GM19395 (cell line): ENCODE measurements at regions not wholly inside any gene's neighbourhood (a gene's known extent, or its start where the extent isn't known, plus 50 kb on each side); places are given as distances from the start of the nearest gene placed in this dataset.

Source experiments
- ATAC-seq: cut with Tn5 transposase; IDR thresholded peaks from one replicate; pipeline ENCODE4 v1.9.1; 2021; ENCODE audit warnings: mild to moderate bottlenecking, moderate library complexity; ENCODE audit not compliant: unreplicated experiment

DNA sequence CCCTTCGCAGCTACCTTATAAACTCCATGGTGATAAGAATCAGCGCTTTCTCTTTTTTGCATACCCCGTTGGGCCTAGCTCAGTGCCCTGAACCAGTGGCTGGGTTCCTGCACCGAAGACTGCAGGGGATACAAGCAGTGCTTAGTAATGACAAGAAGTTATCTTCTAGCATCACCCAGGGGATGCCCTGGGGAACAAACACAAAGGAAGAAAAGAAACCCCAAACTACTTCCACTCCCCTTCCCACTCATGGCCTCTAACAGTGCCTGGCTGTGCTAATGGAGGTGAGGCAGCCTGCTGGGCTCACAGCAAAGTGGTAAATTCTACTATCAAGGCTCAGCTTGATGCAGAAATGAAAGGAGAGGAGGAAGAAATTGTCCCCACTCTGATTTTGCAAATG is 314.7 kb downstream of the TXNL1 start:
- ATAC-seq = no peak

GRCh38 chr18:56322406-56322805 is 316.0 kb downstream of the TXNL1 start:
- no peak for ATAC-seq

- peak; percentile 45 for ATAC-seq
These were observed 316.9 kb downstream of the TXNL1 start for GRCh38 chr18:56321470-56321869.

GRCh38 chr18:56319953-56320352 is 318.4 kb downstream of the TXNL1 start:
- no peak for ATAC-seq

DNA sequence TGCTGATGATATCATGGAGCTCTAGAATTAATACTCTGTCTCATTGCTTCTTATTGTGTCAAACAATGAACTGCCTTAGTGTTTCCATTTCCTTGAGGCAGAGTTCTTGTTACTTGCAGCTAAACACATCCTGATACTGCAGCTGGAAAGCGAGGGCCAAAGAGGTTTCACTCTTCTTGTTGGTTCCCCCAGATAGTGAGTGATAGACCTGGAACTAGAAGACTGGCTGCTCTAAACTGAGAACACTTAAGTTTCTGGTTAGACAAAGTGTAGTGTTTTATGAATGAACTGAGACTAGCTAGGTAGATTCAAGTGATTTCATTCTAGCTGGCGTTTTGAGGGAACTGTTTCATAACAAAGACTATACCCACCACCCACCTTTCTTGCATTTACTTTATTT is 321.7 kb downstream of the TXNL1 start:
- no peak for ATAC-seq

GRCh38 chr18:56315363-56315762 is 323.0 kb downstream of the TXNL1 start:
- ATAC-seq = no peak

- no peak for ATAC-seq
These were observed 324.0 kb downstream of the TXNL1 start for GRCh38 chr18:56314396-56314795.

DNA sequence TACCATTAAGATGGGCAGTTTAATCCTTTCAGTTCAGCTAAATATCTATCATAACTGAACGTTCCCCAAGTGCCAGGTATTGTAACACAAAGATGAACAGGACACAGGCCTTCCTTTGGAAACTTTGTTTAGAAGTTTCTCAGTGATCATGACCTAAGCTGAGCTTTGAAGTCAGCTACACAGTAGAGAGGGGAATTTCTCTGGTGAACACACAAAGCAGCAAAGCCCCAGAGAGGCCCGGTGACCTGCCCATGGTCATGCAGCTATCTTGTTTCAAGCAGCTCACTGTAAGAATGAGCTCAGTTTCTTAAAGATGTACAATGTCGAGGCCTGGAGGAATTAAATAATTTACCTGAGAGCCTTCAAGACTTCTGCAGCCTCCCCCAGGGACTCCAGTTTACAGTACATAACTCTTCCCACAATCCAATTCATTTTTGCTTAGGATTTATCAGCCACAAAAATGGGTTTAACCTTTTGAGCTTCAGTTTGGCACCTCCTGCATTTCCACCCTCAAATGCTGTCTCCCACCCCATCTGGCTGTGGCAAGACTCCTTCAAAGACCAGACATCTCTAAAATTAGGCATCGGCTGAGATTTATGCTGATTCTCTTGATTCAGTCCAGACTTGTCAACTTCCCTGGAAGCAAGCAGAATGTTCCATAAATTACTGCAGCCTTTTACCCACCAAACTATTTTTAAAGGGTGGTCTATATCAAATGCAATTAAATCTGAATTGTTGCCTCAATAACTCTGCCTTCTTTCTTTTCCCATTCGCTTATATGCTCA is 325.6 kb downstream of the TXNL1 start:
- ATAC-seq = no peak

DNA sequence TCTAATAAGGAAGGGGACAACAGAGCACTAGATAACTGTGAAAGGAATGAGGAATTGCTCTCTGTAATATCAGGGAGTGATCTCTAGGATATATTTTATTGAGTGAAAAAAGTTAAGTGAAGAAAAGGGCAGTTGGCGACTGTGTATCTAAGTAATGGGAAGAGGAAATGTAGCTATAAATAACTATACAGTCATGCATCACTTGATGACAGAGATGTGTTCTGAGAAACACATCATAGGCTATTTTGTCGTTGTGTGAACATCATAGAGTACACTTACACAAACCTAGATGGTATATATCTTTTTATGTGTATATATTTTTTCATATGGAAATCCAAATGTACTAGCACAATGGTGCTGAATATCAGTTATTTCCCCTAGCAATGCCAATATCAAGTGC is 329.3 kb downstream of the TXNL1 start:
- ATAC-seq = peak; percentile 52

DNA sequence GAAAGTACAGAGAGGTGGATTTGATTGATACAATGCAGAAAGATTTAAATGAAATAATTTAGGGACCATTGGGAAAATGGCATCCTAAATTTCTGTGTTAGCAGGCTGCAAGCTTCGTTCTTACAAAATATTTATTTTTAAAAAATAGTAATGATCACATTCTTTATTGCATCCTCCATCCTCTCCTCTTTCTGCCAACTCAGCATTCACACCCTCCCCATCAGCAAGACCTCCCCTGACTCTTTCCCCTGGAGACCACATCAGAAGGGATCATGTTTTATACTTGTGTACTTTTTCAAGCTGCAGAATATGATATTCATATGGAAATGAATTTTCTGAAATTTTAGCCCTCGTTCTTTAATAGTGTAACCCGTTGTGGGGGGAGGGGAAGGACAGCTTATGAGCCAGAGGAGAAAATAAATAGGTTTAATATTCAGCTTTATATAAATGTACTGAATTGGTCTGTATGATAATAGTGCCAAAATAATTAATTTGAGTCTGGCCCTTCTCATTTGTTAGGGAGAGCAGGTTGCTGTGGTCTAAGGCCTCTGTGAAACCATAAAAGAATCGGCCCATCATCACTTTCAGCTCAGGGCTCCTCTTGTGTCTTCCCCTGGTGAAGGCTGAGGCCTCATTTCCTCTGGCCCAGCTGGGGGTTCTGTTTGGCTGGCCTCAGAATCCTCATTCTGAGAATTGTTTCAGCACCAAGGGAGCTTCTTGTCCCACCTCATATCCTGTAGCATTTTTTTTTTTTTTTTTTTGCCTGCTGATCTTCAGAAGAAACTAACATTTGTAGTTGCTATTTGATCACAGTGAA is 330.8 kb downstream of the TXNL1 start:
- ATAC-seq = peak; percentile 45

GRCh38 chr18:56306797-56307196 is 331.6 kb downstream of the TXNL1 start:
- no peak for ATAC-seq

GRCh38 chr18:56305583-56305982 is 332.8 kb downstream of the TXNL1 start:
- no peak for ATAC-seq

GRCh38 chr18:56302156-56302555 is 336.2 kb downstream of the TXNL1 start:
- ATAC-seq = no peak

DNA sequence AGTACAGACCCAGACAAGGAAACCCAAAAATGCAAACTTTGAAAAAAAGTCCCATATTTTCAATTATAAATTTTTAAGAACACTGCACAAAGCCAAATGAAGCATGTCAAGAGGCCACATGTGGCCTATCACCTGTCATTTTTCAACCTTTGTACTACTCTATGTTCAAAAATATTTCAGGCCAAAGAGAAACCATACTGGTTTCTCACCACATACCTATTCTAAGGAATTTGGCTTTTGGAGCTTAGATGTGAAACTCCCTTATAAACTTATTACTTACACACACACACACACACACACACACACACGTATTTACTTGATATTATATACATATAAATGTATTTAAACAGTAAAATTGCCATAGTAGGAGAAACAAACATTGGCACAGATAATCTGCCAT is 338.7 kb downstream of the TXNL1 start:
- no peak for ATAC-seq

DNA sequence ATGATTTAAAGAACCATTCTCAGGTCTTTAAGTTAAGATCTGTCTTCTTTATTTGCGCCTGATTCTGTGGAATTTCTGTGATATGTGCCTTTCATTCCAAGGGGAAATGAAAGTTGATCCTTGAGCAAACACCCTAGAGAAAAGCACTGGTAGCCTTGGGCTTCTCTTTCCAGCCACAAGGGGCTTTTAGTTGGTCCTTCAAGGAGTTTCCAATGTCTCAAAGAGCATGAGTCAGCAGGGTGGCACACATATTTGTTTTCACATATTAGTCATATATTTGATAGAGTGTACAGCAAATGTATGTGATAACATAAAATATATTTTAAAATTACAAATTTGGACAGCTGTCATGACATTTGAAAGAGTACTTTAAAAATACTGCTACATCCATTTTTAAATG is 339.5 kb downstream of the TXNL1 start:
- ATAC-seq = no peak

- no peak for ATAC-seq
These were observed 342.0 kb downstream of the TXNL1 start for GRCh38 chr18:56296381-56296780.

DNA sequence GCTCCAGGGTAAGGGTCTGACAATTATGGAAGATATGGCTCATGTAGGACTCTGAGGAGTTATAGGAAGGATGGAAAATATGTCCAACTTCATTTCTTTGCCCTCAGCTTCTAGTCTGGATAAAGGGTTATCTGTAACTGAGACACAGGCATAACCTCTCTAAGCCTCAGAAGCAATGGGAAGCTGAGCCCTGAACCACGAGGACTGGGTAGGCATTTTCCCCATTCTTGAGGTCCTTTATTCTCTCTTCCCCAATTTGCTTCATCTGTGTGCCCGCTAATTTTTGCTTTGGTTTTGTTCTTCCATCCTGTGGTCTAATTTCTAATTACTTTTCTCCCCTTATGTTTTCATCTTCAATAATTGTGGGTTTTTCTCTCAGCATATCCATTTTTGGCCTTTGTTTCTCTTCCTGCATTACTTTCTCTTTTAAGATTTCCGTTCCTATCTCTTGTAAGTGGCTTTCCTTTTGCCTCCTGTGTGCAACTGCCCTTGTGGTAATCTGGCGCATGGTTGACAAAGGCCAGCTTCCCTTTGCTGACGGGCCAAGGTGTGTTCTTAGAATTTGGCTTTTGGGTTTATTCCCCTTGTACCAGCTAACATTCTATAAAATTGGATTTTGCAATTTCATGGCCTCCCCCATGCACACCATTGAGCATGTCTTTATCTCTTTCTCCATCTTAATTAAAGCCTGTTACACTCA is 343.8 kb downstream of the TXNL1 start:
- ATAC-seq = no peak

DNA sequence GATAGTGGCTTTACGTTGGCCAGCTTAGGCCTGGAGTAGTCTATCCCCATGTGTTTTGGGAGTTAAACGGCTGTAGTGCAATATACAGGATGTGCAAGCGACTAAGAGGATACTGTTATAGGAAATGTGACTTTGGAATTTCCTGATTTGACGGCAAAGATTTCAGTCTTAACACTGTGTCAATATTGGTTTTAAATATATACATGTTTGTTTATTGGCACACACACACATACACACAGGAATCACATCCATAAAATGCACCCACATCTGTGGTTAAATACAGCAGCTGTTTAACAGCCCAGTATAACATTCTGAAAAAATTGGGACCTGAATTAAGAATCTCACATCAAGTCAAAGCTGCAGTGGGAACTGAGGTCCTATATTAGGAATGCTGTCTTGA is 347.1 kb downstream of the TXNL1 start:
- ATAC-seq = no peak

GRCh38 chr18:56289381-56289780 is 349.0 kb downstream of the TXNL1 start:
- ATAC-seq = no peak

- ATAC-seq = no peak
These were observed 351.5 kb downstream of the TXNL1 start for GRCh38 chr18:56286775-56287325.

DNA sequence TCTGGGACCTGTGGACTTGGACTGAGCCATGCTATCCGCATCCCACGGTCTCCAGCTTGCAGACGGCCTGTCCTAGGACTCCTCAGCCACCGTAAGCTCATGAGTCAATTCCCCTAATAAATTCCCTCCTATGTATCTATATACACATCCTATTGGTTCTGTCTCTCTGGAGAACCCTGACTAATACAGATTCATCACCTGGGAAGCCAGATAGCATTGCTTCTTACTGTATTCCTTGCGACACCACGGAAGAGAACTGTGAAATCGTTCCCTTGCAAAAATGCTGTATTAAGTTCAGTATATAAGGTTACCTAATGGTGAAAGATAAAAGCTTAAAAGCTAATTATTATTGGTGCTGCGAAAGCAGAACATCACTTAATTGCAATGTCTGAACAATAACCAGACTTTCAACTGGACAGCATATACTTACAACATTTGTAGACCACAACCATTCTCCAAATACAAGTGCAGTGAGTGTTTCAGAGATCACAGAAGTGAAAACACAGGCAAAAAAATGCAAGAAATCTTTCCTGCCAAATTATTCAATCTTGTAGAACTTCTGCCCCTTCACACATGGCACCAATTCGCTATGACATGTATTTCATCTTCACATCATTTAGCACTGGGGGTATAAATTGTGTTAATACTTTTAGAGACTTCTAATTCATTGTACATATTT is 352.9 kb downstream of the TXNL1 start:
- ATAC-seq = no peak
